Transverse colon (tissue), 4 donors: ENCODE measurements at regions not wholly inside any gene's neighbourhood (a gene's known extent, or its start where the extent isn't known, plus 50 kb on each side); places are given as distances from the start of the nearest gene placed in this dataset.

ENCODE experiments used
- DNase-seq: peaks from one replicate; pipeline ENCODE4 v3.0.0-alpha.2; 2019
- H3K27ac ChIP-seq, 4 donors: fragments of 200-600 bp; sonication (generic); 2 replicates each; pipeline ENCODE4 v1.5.1; 2016 to 2018; ENCODE audit warnings: inconsistent platforms in 4 of 4
- H3K27me3 ChIP-seq: fragments of 200-600 bp; sonication (generic); 2 replicates; pipeline ENCODE4 v1.5.1; 2017; ENCODE audit warnings: inconsistent platforms
- H3K36me3 ChIP-seq, 4 donors: fragments of 200-600 bp; sonication (generic); 2 replicates each; pipeline ENCODE4 v1.5.1; 2017 to 2019; ENCODE audit warnings: inconsistent platforms in 4 of 4
- H3K4me1 ChIP-seq, 4 donors: fragments of 200-600 bp; sonication (generic); 2 replicates each; pipeline ENCODE4 v1.5.1; 2017 to 2020; ENCODE audit warnings: inconsistent platforms in 4 of 4
- H3K4me3 ChIP-seq, 4 donors: fragments of 200-600 bp; sonication (generic); 1 replicate in 1 of 4; 2 replicates in 3 of 4; pipeline versions ENCODE4 v1.5.1 to v1.6.1; 2017 to 2019; ENCODE audit warnings: inconsistent platforms in 4 of 4
- H3K9me3 ChIP-seq, 2 donors: fragments of 200-600 bp; sonication (generic); 2 replicates each; pipeline ENCODE4 v1.5.1; 2017 to 2019; ENCODE audit warnings: inconsistent platforms in 2 of 2
- EP300 ChIP-seq: sonication (generic); formaldehyde crosslinking; IDR thresholded peaks from one replicate; pipeline ENCODE4 v1.6.1; 2017; ENCODE audit warnings: antibody characterized with exemption, low read depth
- POLR2A ChIP-seq: fragments of 450-650 bp; IDR thresholded peaks from one replicate; pipeline ENCODE4 v1.6.1; 2016; ENCODE audit warnings: antibody characterized with exemption, mild to moderate bottlenecking, moderate library complexity
- POLR2AphosphoS5 ChIP-seq, 3 donors: sonication (generic); formaldehyde crosslinking; IDR thresholded peaks; one replicate each; pipeline ENCODE4 v1.6.1; 2016; ENCODE audit warnings: antibody characterized with exemption in 3 of 3
- WGBS, 2 donors: methylation state at CpG; one replicate each; pipeline ENCODE4 v1.1.5; 2018; ENCODE audit warnings: low coverage in 1 of 2; 5-methylcytosine and 5-hydroxymethylcytosine counted together
- in situ Hi-C, 4 donors: fragments of 200-750 bp; cut with MboI; loops; one replicate each; pipeline versions ENCODE4 v1.15.0 to v1.15.1; 2017; ENCODE audit warnings: low sequenced_read_pairs in 3 of 4, low pct_ligation_motif_present in 1 of 4, low pct_unique_long_range_greater_than_20kb in 1 of 4
- intact Hi-C: fragments of 100-400 bp; cut with DNase I; formaldehyde crosslinking; loops from one replicate; pipeline ENCODE4 v1.15.1; 2023; ENCODE audit warnings: low total_unique reads
- TF ChIP-seq, protein P1 (sequence below), 5 experiments: fragments of 200-600 bp in 3 of 5; fragments of 450-650 bp in 2 of 5; sonication (generic) in 3 of 5; IDR thresholded peaks; 1 replicate in 2 of 5; 2 replicates in 3 of 5; pipeline ENCODE4 v1.5.1; 2016 to 2017; ENCODE audit warnings: antibody characterized with exemption in 5 of 5, inconsistent platforms in 3 of 5, mild to moderate bottlenecking in 2 of 5, moderate library complexity in 1 of 5

DNA sequence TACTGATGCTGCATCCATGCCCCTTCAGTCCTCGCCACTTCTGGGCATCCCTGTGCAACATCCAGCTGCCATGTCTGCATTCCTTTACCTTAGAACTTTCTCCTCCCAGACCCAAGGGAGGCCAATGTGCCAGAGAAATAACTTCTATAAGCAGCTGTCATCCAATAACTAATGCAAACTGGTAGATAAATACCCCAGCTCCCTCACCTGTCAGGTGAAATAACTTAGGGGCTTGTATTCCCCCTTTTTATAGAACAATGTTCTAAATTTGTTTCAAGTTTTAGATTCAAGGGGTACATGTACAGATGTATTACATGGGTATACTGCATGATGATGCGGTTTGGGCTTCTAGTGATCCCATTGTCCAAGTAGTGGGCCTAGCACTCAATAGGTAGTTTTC lies 880.1 kb downstream of the UQCRFS1 start:
- TF ChIP-seq, protein P1, sequence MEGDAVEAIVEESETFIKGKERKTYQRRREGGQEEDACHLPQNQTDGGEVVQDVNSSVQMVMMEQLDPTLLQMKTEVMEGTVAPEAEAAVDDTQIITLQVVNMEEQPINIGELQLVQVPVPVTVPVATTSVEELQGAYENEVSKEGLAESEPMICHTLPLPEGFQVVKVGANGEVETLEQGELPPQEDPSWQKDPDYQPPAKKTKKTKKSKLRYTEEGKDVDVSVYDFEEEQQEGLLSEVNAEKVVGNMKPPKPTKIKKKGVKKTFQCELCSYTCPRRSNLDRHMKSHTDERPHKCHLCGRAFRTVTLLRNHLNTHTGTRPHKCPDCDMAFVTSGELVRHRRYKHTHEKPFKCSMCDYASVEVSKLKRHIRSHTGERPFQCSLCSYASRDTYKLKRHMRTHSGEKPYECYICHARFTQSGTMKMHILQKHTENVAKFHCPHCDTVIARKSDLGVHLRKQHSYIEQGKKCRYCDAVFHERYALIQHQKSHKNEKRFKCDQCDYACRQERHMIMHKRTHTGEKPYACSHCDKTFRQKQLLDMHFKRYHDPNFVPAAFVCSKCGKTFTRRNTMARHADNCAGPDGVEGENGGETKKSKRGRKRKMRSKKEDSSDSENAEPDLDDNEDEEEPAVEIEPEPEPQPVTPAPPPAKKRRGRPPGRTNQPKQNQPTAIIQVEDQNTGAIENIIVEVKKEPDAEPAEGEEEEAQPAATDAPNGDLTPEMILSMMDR (IDR thresholded peaks at IDR 0.05): no peak
- no peak for TF ChIP-seq POLR2AphosphoS5 (IDR thresholded peaks at IDR 0.05)
- DNase-seq: no peak
- 77 to 83% methylated on average over 2 of the region's 2 CpGs for WGBS, 2 donors
- no peaks in the 10 kb centered on the region for H3K4me1 ChIP-seq
- H3K27me3 ChIP-seq: no peaks in the 10 kb centered on the region
- in situ Hi-C loops (no loop called here), intact Hi-C loops (no loop called here)
- H3K27ac ChIP-seq: no peak overlapping the region
- H3K36me3 ChIP-seq: no peaks in the 10 kb centered on the region
- no peaks in the 10 kb centered on the region for H3K9me3 ChIP-seq
- H3K4me3 ChIP-seq: no peak overlapping the region

DNA sequence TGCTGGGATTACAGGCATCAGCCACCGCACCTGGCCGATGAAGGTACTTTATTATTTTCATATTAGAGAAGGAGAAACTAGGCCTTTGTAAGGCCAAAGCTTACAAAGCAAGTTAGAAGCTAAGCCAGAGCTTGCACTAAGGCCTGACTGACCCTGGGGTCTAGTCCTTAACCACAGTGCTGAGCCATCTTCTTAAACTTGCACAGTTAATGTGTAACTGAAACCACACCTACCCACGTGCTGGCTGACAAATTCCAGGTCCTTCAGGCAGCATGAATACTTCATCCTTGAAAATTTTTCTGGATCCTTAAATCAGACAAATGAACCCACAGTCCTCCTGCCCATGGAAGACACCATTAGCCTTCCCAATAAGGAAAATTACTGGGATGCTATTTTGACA lies 880.6 kb downstream of the UQCRFS1 start:
- in situ Hi-C loops: no loop called here
- no peaks in the 10 kb centered on the region for H3K27me3 ChIP-seq
- TF ChIP-seq POLR2AphosphoS5 (IDR thresholded peaks at IDR 0.05): no peak
- TF ChIP-seq, protein P1 (IDR thresholded peaks at IDR 0.05): no peak
- no peak for TF ChIP-seq POLR2A
- TF ChIP-seq EP300: no peak
- no peak overlapping the region for H3K27ac ChIP-seq
- no peak overlapping the region for H3K4me3 ChIP-seq
- H3K9me3 ChIP-seq: no peaks in the 10 kb centered on the region
- intact Hi-C loops: no loop called here
- WGBS, 2 donors: 0 to 74% methylated on average over 1 to 3 of the region's 3 CpGs
- no peaks in the 10 kb centered on the region for H3K36me3 ChIP-seq
- H3K4me1 ChIP-seq: no peaks in the 10 kb centered on the region
- no peak for DNase-seq

DNA sequence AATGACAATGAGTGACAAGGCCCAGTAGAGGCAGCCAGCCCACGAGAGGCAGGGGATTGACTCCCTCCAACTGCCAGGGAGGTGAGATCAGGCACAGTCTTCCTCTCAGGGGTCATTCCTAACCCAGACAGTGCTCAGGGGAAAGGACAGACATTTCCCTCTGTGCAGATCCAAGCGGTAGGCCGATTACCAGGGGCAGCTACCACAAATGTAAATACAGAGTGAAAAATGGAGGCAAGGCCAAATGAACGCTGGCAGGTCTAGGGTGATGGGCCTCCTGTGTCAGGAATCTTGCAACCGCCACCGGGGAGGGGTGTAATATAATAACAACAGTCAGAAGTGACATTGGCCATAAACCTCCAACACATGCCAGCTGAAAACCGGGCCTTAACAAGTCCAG lies 881.4 kb downstream of the UQCRFS1 start:
- no peak for DNase-seq
- in situ Hi-C loops (no loop called here), intact Hi-C loops (no loop called here)
- H3K27me3 ChIP-seq: no peaks in the 10 kb centered on the region
- H3K27ac ChIP-seq: no peak overlapping the region
- no peaks in the 10 kb centered on the region for H3K9me3 ChIP-seq
- WGBS, 2 donors: 43 to 74% methylated on average over 1 to 7 of the region's 7 CpGs
- H3K36me3 ChIP-seq: no peaks in the 10 kb centered on the region
- H3K4me3 ChIP-seq: no peak overlapping the region
- TF ChIP-seq EP300 (no peak), POLR2AphosphoS5 (IDR thresholded peaks at IDR 0.05) (no peak), POLR2A (no peak)
- TF ChIP-seq, protein P1 (IDR thresholded peaks at IDR 0.05): no peak
- H3K4me1 ChIP-seq: no peaks in the 10 kb centered on the region

DNA sequence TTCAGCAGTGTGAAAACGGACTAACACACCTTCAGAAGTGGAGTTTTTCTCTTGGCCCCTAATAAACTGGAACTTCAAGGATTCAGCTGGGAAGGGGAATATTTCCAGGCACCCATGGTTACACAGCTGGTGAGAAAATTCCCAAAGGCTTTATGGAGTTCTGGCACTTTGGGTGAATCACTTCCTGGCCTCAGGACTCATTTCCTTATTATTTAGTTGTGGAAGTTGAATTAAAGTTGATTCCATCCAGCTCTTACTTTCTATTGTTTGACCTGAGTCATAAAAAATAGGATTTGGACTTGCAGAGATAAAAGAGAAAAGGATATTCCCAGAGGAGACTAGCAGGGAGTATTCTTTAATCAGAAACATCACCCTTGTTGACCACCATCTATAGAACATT lies 882.1 kb downstream of the UQCRFS1 start:
- in situ Hi-C loops: no loop called here
- no peak for DNase-seq
- H3K4me1 ChIP-seq: no peaks in the 10 kb centered on the region
- TF ChIP-seq POLR2A (no peak), POLR2AphosphoS5 (IDR thresholded peaks at IDR 0.05) (no peak), EP300 (no peak)
- TF ChIP-seq, protein P1 (IDR thresholded peaks at IDR 0.05): no peak
- WGBS, 2 donors: 67 to 89% methylated on average over 1 of the region's 1 CpG
- no peaks in the 10 kb centered on the region for H3K9me3 ChIP-seq
- no peaks in the 10 kb centered on the region for H3K36me3 ChIP-seq
- no peaks in the 10 kb centered on the region for H3K27me3 ChIP-seq
- no peak overlapping the region for H3K4me3 ChIP-seq
- H3K27ac ChIP-seq: no peak overlapping the region
- intact Hi-C loops: no loop called here
